GM18951 (cell line): ENCODE measurements at regions not wholly inside any gene's neighbourhood (a gene's known extent, or its start where the extent isn't known, plus 50 kb on each side); places are given as distances from the start of the nearest gene placed in this dataset.

Experiments used
- POLR2A ChIP-seq: IDR thresholded peaks from 4 replicates; pipeline ENCODE4 v1.6.1; 2011; ENCODE audit warnings: mild to moderate bottlenecking; ENCODE audit not compliant: insufficient read length, insufficient read depth; ENCODE audit errors: extremely low read depth
- in situ Hi-C: fragments of 300-500 bp; cut with MboI; formaldehyde crosslinking; loops from one replicate; pipeline ENCODE4 v1.12.0; 2022; ENCODE audit warnings: low sequenced_read_pairs, mixed read lengths, inconsistent platforms; ENCODE audit not compliant: unreplicated experiment

- in situ Hi-C loops = no loop called here
- TF ChIP-seq POLR2A = no peak
Measured at GRCh38 chr16:86926181-86927094, 348.1 kb downstream of the FOXL1 start.

- in situ Hi-C loops = no loop called here
Measured at GRCh38 chr16:86927699-86928098, 349.4 kb downstream of the FOXL1 start.

GRCh38 chr16:86928523-86929011, 350.2 kb downstream of the FOXL1 start:
- no peak for TF ChIP-seq POLR2A
- in situ Hi-C loops = no loop called here

More at GRCh38 chr16:86927699-86928098, 349.4 kb downstream of the FOXL1 start:
- no peak for TF ChIP-seq POLR2A

DNA sequence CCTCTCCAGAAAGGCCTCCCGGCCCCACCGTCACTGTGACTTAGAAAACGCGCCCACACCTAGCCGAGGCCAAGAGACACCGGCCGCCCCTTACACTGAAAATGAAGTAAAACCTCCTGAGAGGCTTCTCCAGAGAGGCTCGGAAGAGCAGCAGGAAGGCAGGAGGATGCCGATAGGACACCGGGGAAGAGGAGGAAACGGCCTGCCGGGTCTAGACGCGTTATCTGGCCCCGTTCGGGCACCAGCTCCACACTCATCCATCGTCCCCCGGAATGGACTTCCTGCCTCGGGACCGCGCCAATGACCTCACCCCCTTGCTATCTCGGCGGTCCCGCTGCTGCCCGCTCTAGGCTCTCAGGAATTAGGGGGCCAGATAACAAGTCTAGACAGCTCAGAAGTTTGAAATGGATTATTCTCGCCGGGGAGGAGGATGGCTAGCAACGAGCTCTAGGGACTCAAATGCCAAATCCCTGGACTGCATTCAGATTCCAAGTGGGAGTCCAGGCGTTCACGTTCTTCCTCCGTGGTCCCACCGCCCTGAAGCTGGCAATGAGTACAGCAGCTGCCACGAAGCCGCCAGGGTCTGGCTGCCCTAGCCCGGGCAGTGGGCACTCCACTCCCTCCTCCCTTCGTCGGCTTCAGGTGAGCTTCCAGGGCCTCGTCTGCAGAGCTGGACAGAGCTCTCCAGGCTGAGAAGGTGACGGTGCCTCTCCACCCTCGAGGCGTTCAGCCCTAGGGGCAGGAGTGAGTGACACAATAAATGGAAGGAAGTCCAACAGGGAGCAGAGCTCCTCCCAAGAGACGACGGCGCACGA, 350.9 kb downstream of the FOXL1 start:
- in situ Hi-C loops = no loop called here
- no peak for TF ChIP-seq POLR2A

DNA sequence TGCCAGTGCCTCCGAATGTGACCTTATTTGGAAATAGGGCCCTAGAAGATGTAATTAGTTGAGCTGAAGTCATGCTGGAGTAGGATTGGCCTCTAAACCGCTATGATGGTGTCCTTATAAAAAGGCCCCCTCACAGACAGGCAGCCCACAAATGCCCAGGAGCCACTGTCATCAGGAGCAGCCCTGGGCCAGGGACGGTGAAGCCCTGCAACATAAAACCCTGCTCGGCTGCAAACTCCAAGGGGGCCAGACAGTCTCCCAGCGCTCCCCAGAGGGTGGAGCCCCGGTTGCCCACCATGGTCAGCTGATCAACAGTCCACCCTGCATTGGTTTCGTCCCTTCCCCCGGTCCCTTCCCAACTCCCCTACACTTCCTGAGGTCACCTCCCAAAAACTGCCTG, 351.7 kb downstream of the FOXL1 start:
- in situ Hi-C loops = no loop called here
- TF ChIP-seq POLR2A = no peak

DNA sequence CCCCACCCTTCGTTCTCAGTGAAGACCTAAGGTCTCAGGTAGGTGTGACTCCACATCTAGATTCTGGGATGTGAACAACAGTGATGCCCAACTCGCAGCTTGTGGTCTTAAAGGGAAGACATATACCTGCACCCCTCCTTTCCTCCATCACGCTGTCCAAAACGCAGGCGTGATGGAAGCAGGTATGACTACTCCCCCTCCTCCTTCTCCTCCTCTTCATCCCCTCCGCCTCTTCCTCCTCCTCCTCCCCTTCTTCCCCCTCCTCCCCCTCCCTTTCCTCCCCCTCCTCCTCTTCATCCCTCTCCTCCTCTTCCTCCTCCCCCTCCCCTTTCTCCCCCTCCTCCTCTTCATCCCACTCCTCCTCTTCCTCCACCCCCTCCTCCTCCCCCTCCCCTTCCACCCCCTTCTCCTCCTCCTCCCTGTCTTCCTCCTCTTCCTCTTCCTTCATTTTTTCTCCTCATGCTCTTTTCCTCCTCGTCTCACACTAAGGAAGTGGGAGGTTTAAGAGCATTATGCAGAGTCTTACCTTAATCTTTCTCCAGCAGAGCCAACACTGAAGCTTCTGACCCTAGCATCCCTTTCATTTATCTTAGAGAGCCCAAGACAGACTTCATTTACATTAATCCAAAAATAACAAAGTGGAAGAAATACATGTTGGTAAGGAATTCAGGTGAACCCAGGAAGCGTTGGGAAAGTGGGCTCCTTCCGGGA, 352.5 kb downstream of the FOXL1 start:
- no peak for TF ChIP-seq POLR2A

DNA sequence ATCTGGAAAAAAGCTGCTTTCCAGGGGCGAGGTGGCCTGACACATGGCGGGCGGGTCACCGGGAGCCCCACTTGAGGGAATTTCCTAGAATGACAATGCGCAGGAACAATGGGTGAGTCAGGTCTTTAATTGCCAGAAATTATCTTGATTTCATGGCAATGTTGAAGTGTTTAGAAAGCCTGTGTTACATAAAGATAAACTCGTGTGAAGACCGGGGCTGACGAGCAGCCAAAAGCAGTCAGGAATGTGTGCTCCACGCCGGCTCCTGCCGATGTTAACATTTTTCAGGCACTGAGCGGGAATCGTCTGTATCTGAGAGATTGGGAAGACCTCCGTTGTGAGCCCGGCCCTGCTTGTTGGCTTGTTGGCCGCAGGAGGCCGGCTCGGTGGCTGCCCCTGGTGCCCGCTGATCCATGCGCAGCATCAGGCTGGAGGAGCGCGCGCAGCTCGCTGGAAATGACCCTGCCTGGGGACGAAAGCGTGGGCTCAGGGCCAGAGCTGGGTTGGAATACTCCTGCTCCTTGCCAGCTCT, 353.1 kb downstream of the FOXL1 start:
- in situ Hi-C loops = no loop called here
- no peak for TF ChIP-seq POLR2A

More for the DNA sequence above, 352.5 kb downstream of the FOXL1 start:
- in situ Hi-C loops = no loop called here

DNA sequence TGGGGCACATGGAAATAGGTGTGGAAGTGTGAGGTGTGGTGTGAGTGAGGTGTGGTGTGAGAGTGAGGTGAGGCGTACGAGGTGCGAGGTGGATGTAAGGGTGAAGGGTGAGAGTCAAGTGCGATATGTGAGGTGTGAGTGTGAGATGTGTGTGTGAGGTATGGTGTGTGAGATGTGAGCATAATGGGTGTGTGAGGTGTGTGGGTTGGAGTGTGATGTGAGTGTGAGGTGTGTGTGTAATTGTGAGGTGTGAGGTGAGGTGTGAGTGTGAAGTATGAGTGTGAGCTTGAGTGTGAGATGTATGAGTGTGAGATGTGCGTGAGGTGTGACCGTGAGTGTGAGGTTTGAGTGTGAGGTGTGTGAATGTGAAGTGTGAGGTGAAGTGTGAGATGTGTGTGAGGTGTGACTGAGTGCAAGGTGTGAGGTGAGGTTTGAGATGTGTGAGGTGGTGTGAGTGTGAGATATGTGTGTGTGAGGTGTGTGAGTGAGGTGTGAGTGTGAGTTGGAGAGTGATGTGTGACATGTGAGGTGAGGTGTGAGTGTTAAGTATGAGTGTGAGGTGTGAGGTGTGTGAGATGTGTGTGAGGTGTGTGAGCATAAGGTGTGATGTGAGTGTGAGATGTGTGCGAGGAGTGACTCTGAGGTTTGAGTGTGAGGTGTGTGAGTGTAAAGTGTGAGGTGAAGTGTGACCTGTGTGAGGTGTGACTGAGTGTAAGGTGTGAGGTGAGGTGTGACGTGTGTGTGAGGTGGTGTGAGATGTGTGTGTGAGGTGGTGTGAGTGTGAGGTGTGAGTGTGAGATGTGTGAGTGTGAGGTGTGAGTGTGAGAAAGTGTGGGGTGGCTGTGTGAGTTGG, 354.0 kb downstream of the FOXL1 start:
- no peak for TF ChIP-seq POLR2A
- in situ Hi-C loops = no loop called here

GRCh38 chr16:86934581-86935375, 356.4 kb downstream of the FOXL1 start:
- in situ Hi-C loops = no loop called here
- TF ChIP-seq POLR2A = no peak

- in situ Hi-C loops = no loop called here
- no peak for TF ChIP-seq POLR2A
Measured at GRCh38 chr16:86939609-86940008, 361.3 kb downstream of the FOXL1 start.

DNA sequence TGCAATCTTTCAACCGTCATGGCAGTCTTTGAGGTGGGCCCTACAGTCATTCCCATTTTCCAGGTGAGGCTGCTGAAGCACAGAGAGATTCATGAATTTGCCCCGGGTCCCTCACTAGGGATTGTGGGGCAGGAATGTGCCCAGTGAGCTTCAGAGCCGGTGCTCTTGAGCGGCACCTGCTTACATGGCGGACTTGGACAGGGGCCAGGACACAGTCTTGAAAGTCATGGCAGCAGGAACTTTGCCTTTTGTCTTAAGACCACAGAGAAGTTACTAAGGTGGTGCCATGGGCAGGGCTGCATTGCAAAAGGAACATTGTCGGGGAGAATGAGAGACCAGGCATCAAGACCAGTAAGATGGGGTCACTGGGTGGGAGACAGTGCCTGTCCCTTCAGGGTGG, 363.4 kb downstream of the FOXL1 start:
- TF ChIP-seq POLR2A = no peak
- in situ Hi-C loops = no loop called here
